ENCODE measurements at regions not wholly inside any gene's neighbourhood (a gene's known extent, or its start where the extent isn't known, plus 50 kb on each side); places are given as distances from the start of the nearest gene placed in this dataset.

DNA sequence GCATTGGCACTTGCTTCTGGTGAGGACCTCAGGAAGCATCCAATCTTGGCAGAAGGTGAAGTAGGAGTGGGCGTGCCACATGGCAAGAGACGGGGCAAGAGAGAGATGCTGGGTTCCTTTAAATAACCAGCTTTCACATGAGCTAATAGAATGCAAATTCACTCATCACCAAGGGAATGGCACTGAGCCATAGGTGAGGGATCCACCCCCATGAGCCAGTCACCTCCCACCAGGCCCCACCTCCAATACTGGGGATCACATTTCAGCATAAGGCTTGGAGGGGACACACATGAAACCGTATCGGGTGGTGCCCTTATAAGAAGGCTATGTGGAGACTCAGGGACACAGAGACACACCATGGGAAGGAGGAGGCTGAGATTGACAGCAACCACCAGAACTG lies 140.0 kb upstream of the MSX1 start:
- no peaks in the 10 kb centered on the region for H3K36me3 ChIP-seq (ENCODE audit: control insufficient read depth, low read length)
- no peaks in the 10 kb centered on the region for H3K4me1 ChIP-seq (ENCODE audit: control insufficient read depth, low read length)
- no peak overlapping the region for H3K4me3 ChIP-seq (ENCODE audit: low read length)
- no peaks in the 10 kb centered on the region for H3K9me2 ChIP-seq (replicated peaks; ENCODE audit: control insufficient read depth, low read length)
- H3K9me3 ChIP-seq (ENCODE audit: control insufficient read depth, insufficient read depth, low read length) = peaks cover 18% of the 10 kb centered on the region
- no peaks in the 10 kb centered on the region for H3K27me3 ChIP-seq (ENCODE audit: control insufficient read depth, low read length)
- no peaks in the 10 kb centered on the region for H4K20me1 ChIP-seq (ENCODE audit: control insufficient read depth, insufficient read depth, low read depth, low read length)
- no peaks in the 10 kb centered on the region for H3F3A ChIP-seq (ENCODE audit: control insufficient read depth, insufficient read depth)
- TF ChIP-seq, protein P1, sequence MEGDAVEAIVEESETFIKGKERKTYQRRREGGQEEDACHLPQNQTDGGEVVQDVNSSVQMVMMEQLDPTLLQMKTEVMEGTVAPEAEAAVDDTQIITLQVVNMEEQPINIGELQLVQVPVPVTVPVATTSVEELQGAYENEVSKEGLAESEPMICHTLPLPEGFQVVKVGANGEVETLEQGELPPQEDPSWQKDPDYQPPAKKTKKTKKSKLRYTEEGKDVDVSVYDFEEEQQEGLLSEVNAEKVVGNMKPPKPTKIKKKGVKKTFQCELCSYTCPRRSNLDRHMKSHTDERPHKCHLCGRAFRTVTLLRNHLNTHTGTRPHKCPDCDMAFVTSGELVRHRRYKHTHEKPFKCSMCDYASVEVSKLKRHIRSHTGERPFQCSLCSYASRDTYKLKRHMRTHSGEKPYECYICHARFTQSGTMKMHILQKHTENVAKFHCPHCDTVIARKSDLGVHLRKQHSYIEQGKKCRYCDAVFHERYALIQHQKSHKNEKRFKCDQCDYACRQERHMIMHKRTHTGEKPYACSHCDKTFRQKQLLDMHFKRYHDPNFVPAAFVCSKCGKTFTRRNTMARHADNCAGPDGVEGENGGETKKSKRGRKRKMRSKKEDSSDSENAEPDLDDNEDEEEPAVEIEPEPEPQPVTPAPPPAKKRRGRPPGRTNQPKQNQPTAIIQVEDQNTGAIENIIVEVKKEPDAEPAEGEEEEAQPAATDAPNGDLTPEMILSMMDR (IDR thresholded peaks at IDR 0.05; ENCODE audit: low read depth, low read length, poor library complexity, severe bottlenecking) = no peak
- TF ChIP-seq EZH2phosphoT487 (IDR thresholded peaks at IDR 0.05; ENCODE audit: borderline replicate concordance, low read length) = no peak
- H3K79me2 ChIP-seq (ENCODE audit: control insufficient read depth, low read length) = no peaks in the 10 kb centered on the region
- H3K4me2 ChIP-seq (ENCODE audit: low read length) = no peak overlapping the region
- no peak overlapping the region for H3K27ac ChIP-seq (ENCODE audit: low read depth, low read length)

DNA sequence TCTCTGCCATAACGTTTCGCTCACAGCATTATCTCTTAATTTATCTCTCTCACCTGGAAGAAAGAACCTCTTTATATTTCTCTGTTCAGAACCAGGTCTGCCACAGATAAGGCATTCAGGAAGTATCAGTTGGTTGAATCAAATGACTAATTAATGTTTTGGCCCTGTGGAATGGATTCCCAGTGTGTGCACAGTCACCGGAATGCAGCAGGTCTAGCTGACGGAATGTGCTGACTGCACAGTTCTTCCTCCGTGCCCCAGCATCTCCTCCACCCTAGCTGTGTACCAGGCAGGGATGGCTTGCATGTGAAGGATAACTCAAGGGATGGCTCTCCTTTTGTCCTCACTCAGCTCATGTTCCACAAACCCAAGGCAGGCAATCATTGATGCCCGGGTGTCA lies 141.8 kb upstream of the MSX1 start:
- Histone ChIP-seq H3K79me2 (ENCODE audit: control insufficient read depth, low read length) (no peaks in the 10 kb centered on the region), H3K36me3 (ENCODE audit: control insufficient read depth, low read length) (no peaks in the 10 kb centered on the region), H3K9me2 (replicated peaks; ENCODE audit: control insufficient read depth, low read length) (no peaks in the 10 kb centered on the region), H3K9me3 (ENCODE audit: control insufficient read depth, insufficient read depth, low read length) (peaks cover under 1% of the 10 kb centered on the region; the same call in 1 of the 2 replicates), H3K27ac (ENCODE audit: low read depth, low read length) (no peak overlapping the region), H3K4me2 (ENCODE audit: low read length) (no peak overlapping the region), H4K20me1 (ENCODE audit: control insufficient read depth, insufficient read depth, low read depth, low read length) (no peaks in the 10 kb centered on the region), H3K4me3 (ENCODE audit: low read length) (no peak overlapping the region), H3K27me3 (ENCODE audit: control insufficient read depth, low read length) (no peaks in the 10 kb centered on the region), H3F3A (ENCODE audit: control insufficient read depth, insufficient read depth) (no peaks in the 10 kb centered on the region), H3K4me1 (ENCODE audit: control insufficient read depth, low read length) (no peaks in the 10 kb centered on the region)
- TF ChIP-seq, protein P1 (IDR thresholded peaks at IDR 0.05; ENCODE audit: low read depth, low read length, poor library complexity, severe bottlenecking) = no peak
- TF ChIP-seq EZH2phosphoT487 (IDR thresholded peaks at IDR 0.05; ENCODE audit: borderline replicate concordance, low read length) = no peak

DNA sequence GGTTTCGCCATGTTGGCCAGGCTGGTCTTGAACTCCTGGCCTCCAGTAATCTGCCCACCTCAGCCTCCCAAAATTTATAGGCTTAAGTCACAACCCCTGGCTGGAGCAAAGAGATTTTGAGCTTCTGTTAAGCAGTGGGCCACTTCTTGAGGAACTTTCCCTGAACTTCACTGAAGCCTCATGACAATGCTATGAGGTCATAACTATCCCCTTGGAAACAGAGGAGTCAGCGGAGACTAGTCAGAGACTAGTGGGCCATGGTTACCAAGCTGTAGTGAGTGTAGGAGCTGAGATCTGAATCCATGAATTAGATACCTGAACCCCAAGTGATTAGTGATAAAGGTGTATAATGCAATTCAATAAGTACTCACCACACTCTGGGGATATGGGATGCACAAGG lies 145.1 kb upstream of the MSX1 start:
- no peak for TF ChIP-seq EZH2phosphoT487 (IDR thresholded peaks at IDR 0.05; ENCODE audit: borderline replicate concordance, low read length)
- TF ChIP-seq, protein P1 (IDR thresholded peaks at IDR 0.05; ENCODE audit: low read depth, low read length, poor library complexity, severe bottlenecking) = no peak
- H3F3A ChIP-seq (ENCODE audit: control insufficient read depth, insufficient read depth) = no peaks in the 10 kb centered on the region
- no peaks in the 10 kb centered on the region for H3K27me3 ChIP-seq (ENCODE audit: control insufficient read depth, low read length)
- no peaks in the 10 kb centered on the region for H3K79me2 ChIP-seq (ENCODE audit: control insufficient read depth, low read length)
- no peak overlapping the region for H3K27ac ChIP-seq (ENCODE audit: low read depth, low read length)
- H3K4me2 ChIP-seq (ENCODE audit: low read length) = no peak overlapping the region
- H3K4me1 ChIP-seq (ENCODE audit: control insufficient read depth, low read length) = no peaks in the 10 kb centered on the region
- H3K9me2 ChIP-seq (replicated peaks; ENCODE audit: control insufficient read depth, low read length) = no peaks in the 10 kb centered on the region
- H3K36me3 ChIP-seq (ENCODE audit: control insufficient read depth, low read length) = no peaks in the 10 kb centered on the region
- no peaks in the 10 kb centered on the region for H3K9me3 ChIP-seq (ENCODE audit: control insufficient read depth, insufficient read depth, low read length)
- no peaks in the 10 kb centered on the region for H4K20me1 ChIP-seq (ENCODE audit: control insufficient read depth, insufficient read depth, low read depth, low read length)
- H3K4me3 ChIP-seq (ENCODE audit: low read length) = no peak overlapping the region
